Thyroid gland (tissue), 4 donors: ENCODE measurements at regions not wholly inside any gene's neighbourhood (a gene's known extent, or its start where the extent isn't known, plus 50 kb on each side); places are given as distances from the start of the nearest gene placed in this dataset.

Experiments
- DNase-seq, 2 donors: peaks; one replicate each; pipeline ENCODE4 v3.0.0-alpha.2; 2019
- H3K27ac ChIP-seq, 3 donors: fragments of 200-600 bp; sonication (generic); 1 replicate in 2 of 3; 2 replicates in 1 of 3; pipeline ENCODE4 v1.5.1; 2016 to 2019; ENCODE audit warnings: mild to moderate bottlenecking in 1 of 3, moderate library complexity in 1 of 3
- H3K27me3 ChIP-seq: fragments of 200-600 bp; sonication (generic); one replicate; pipeline ENCODE4 v1.5.1; 2019
- H3K36me3 ChIP-seq, 2 donors: fragments of 200-600 bp; sonication (generic); one replicate each; pipeline ENCODE4 v1.5.1; 2016 to 2019
- H3K4me1 ChIP-seq, 2 donors: fragments of 200-600 bp; sonication (generic); one replicate each; pipeline ENCODE4 v1.5.1; 2017 to 2019
- H3K4me3 ChIP-seq, 3 donors: fragments of 200-600 bp; sonication (generic); replicated peaks in 1 of 3; 1 replicate in 2 of 3; 2 replicates in 1 of 3; pipeline ENCODE4 v1.5.1; 2016; ENCODE audit warnings: mild to moderate bottlenecking in 1 of 3
- H3K9me3 ChIP-seq: fragments of 200-600 bp; sonication (generic); one replicate; pipeline ENCODE4 v1.5.1; 2017
- CTCF ChIP-seq, 6 experiments: fragments of 200-600 bp in 3 of 6; fragments of 450-650 bp in 3 of 6; sonication (generic) in 3 of 6; IDR thresholded peaks; one replicate each; pipeline ENCODE4 v1.5.1; 2016 to 2019; ENCODE audit warnings: antibody characterized with exemption in 6 of 6, mild to moderate bottlenecking in 2 of 6, inconsistent platforms in 1 of 6, moderate library complexity in 1 of 6
- POLR2A ChIP-seq, 2 donors: fragments of 450-650 bp; IDR thresholded peaks; one replicate each; pipeline ENCODE4 v1.6.1; 2017; ENCODE audit warnings: antibody characterized with exemption in 2 of 2, mild to moderate bottlenecking in 2 of 2, moderate library complexity in 1 of 2
- WGBS, 2 donors: methylation state at CpG; one replicate each; pipeline ENCODE4 v1.1.5; 2017; 5-methylcytosine and 5-hydroxymethylcytosine counted together
- intact Hi-C: fragments of 100-400 bp; cut with DNase I; formaldehyde crosslinking; loops from one replicate; pipeline ENCODE4 v1.15.1; 2023

GRCh38 chr10:36989233-36989632 is 136.2 kb upstream of the ANKRD30A start:
- H3K27me3 ChIP-seq = no peaks in the 10 kb centered on the region
- no peaks in the 10 kb centered on the region for H3K4me1 ChIP-seq
- no peak for TF ChIP-seq CTCF (IDR thresholded peaks at IDR 0.05)
- TF ChIP-seq POLR2A (IDR thresholded peaks at IDR 0.05) = no peak
- WGBS, 2 donors = 98 to 100% methylated on average over 2 to 8 of the region's 12 CpGs
- DNase-seq = no peak
- no peaks in the 10 kb centered on the region for H3K9me3 ChIP-seq
- no peaks in the 10 kb centered on the region for H3K36me3 ChIP-seq
- intact Hi-C loops = no loop called here
- H3K27ac ChIP-seq = no peak overlapping the region
- H3K4me3 ChIP-seq = no peak overlapping the region

- WGBS, 2 donors = 63 to 66% methylated on average over 2 of the region's 2 CpGs
- intact Hi-C loops = no loop called here
- TF ChIP-seq CTCF (IDR thresholded peaks at IDR 0.05) (no peak), POLR2A (IDR thresholded peaks at IDR 0.05) (no peak)
- Histone ChIP-seq H3K36me3 (no peaks in the 10 kb centered on the region), H3K27ac (no peak overlapping the region), H3K27me3 (no peaks in the 10 kb centered on the region), H3K4me1 (no peaks in the 10 kb centered on the region), H3K4me3 (no peak overlapping the region), H3K9me3 (no peaks in the 10 kb centered on the region)
- no peak for DNase-seq
Measured at GRCh38 chr10:36946598-36946997, 178.8 kb upstream of the ANKRD30A start.

- no peak overlapping the region for H3K27ac ChIP-seq
- TF ChIP-seq CTCF (IDR thresholded peaks at IDR 0.05) (no peak), POLR2A (IDR thresholded peaks at IDR 0.05) (no peak)
- no peaks in the 10 kb centered on the region for H3K36me3 ChIP-seq
- H3K27me3 ChIP-seq = no peaks in the 10 kb centered on the region
- no peaks in the 10 kb centered on the region for H3K9me3 ChIP-seq
- H3K4me3 ChIP-seq = no peak overlapping the region
- no peaks in the 10 kb centered on the region for H3K4me1 ChIP-seq
- intact Hi-C loops = no loop called here
- DNase-seq = no peak
- WGBS, 2 donors = 66 to 79% methylated on average over 12 of the region's 12 CpGs
Measured at GRCh38 chr10:36943544-36943943, 181.9 kb upstream of the ANKRD30A start.

GRCh38 chr10:36942616-36943015 is 182.8 kb upstream of the ANKRD30A start:
- Histone ChIP-seq H3K27ac (no peak overlapping the region), H3K9me3 (no peaks in the 10 kb centered on the region), H3K27me3 (no peaks in the 10 kb centered on the region), H3K4me1 (no peaks in the 10 kb centered on the region), H3K36me3 (no peaks in the 10 kb centered on the region), H3K4me3 (no peak overlapping the region)
- no peak for DNase-seq
- WGBS, 2 donors = 84 to 89% methylated on average over 8 of the region's 8 CpGs
- TF ChIP-seq CTCF (IDR thresholded peaks at IDR 0.05) = no peak
- TF ChIP-seq POLR2A (IDR thresholded peaks at IDR 0.05) = no peak
- intact Hi-C loops = no loop called here

- 83 to 90% methylated on average over 2 of the region's 2 CpGs for WGBS, 2 donors
- intact Hi-C loops = no loop called here
- TF ChIP-seq CTCF (IDR thresholded peaks at IDR 0.05) = no peak
- no peak for TF ChIP-seq POLR2A (IDR thresholded peaks at IDR 0.05)
- no peaks in the 10 kb centered on the region for H3K36me3 ChIP-seq
- H3K4me1 ChIP-seq = no peaks in the 10 kb centered on the region
- H3K27me3 ChIP-seq = no peaks in the 10 kb centered on the region
- no peak overlapping the region for H3K27ac ChIP-seq
- DNase-seq = no peak
- H3K9me3 ChIP-seq = no peaks in the 10 kb centered on the region
- no peak overlapping the region for H3K4me3 ChIP-seq
Measured at GRCh38 chr10:36903040-36903439, 222.4 kb upstream of the ANKRD30A start.
